Activated CD8-positive, alpha-beta memory T cell treated with anti-CD3 and anti-CD28 coated beads, Interleukin-2, amount 10 ng/mL, durations not matched to agents 7 days and 5 days (primary cell): ENCODE measurements at regions not wholly inside any gene's neighbourhood (a gene's known extent, or its start where the extent isn't known, plus 50 kb on each side); places are given as distances from the start of the nearest gene placed in this dataset.

ENCODE experiments used
- ATAC-seq: fragments of 150-1000 bp; cut with Tn5 transposase; one replicate; pipeline ENCODE4 v1.10.0; 2021; ENCODE audit warnings: moderate library complexity
- CTCF ChIA-PET: fragments of 350-600 bp; sonication (Branson Sonifier 250); formaldehyde crosslinking; loops from one replicate; lab custom pipeline; 2021; ENCODE audit warnings: antibody characterized with exemption; lab: Charles Lee
- DNase-seq: peaks from one replicate; pipeline ENCODE4 v3.0.0-alpha.2; 2020
- H3K27ac Mint-ChIP-seq: one replicate; pipeline ENCODE4 v1.8.0; 2021; ENCODE audit warnings: mild to moderate bottlenecking, mixed read lengths
- H3K27me3 Mint-ChIP-seq: one replicate; pipeline ENCODE4 v1.8.0; 2021; ENCODE audit warnings: mixed read lengths
- H3K36me3 Mint-ChIP-seq: one replicate; pipeline ENCODE4 v1.8.0; 2021; ENCODE audit warnings: mild to moderate bottlenecking, mixed read lengths
- H3K4me1 Mint-ChIP-seq: one replicate; pipeline ENCODE4 v1.8.0; 2021; ENCODE audit warnings: mixed read lengths
- H3K4me3 Mint-ChIP-seq: one replicate; pipeline ENCODE4 v1.8.0; 2021; ENCODE audit warnings: mild to moderate bottlenecking, moderate library complexity, mixed read lengths
- H3K9me3 Mint-ChIP-seq: one replicate; pipeline ENCODE4 v1.8.0; 2022; ENCODE audit warnings: low read depth, mixed read lengths

DNA sequence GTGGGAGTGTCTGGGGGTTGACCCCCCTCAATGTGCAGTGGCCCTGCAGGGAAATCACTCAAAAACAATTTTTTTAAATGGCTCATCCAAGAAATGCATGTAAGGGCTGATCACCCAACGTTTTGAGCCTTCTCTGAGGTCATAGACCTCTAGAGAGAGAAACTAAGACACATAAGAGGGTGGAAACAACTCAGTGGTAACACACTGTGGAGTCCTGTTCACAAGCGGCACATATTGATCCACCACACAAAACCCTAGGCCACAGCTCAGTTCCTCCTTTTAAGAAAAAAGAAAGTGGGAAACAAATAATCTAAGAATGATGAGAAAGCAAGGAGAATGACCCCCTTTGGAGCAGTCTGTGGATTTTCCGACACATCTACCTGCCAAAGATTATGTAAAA is 83.0 kb upstream of the METAP2 start:
- Mint-ChIP-seq H3K27me3 (peaks cover 20% of the 10 kb centered on the region), H3K9me3 (peaks cover 11% of the 10 kb centered on the region), H3K4me1 (peaks cover 2% of the 10 kb centered on the region), H3K36me3 (peaks cover 2% of the 10 kb centered on the region), H3K4me3 (no peak overlapping the region), H3K27ac (no peak overlapping the region)
- DNase-seq (no peak), ATAC-seq (no peak)
- CTCF ChIA-PET, result no interaction called here

GRCh38 chr12:95393191-95393790 is 80.7 kb upstream of the METAP2 start:
- DNase-seq, result no peak
- ATAC-seq, result no peak
- Mint-ChIP-seq H3K36me3 (peaks cover 2% of the 10 kb centered on the region), H3K4me1 (peaks cover 5% of the 10 kb centered on the region), H3K4me3 (no peak overlapping the region), H3K9me3 (peaks cover 11% of the 10 kb centered on the region), H3K27me3 (peaks cover 33% of the 10 kb centered on the region), H3K27ac (no peak overlapping the region)
- CTCF ChIA-PET, result interaction anchor here (0.6 kb wide), 1 partner anchor 126 kb away, joined by 3 read pairs; no protein-coding TSS in a partner anchor

GRCh38 chr12:95395696-95396095 is 78.3 kb upstream of the METAP2 start:
- Mint-ChIP-seq H3K36me3 (peaks cover 2% of the 10 kb centered on the region), H3K9me3 (peaks cover 11% of the 10 kb centered on the region), H3K27ac (no peak overlapping the region), H3K27me3 (peaks cover 29% of the 10 kb centered on the region), H3K4me1 (peaks cover 3% of the 10 kb centered on the region), H3K4me3 (no peak overlapping the region)
- CTCF ChIA-PET, result no interaction called here
- DNase-seq (no peak), ATAC-seq (no peak)

DNA sequence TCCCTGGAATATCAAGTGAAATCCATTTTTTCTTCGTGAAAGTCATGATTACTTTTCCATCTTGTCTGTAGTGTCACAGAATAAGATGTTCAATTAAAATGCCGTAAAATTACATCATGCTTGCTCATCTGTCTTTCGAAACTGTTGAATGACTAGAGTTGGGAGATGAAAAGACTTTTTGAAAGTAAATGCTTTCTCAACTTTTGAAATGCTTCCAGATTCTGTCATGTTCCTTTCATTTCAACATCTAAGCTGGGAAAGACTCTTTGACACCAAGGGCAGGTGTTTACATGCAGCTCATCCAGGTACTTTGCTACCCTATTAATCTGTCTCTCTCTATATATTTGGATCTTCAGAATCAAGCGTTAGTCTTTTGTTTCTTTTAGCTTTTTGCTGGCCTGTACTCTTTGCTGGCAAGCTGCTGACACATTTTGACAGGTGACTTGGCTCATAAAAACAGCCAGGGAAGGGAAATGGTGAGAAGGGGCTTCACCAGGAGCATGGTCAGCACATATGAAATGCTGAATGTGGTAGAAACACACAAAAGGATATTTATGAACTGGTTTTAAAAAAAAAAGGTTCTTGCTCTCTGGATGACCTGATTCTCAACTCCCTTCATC is 77.0 kb upstream of the METAP2 start:
- H3K27me3 Mint-ChIP-seq, result peaks cover 34% of the 10 kb centered on the region
- DNase-seq (no peak), ATAC-seq (no peak)
- peaks cover 3% of the 10 kb centered on the region for H3K4me1 Mint-ChIP-seq
- no peak overlapping the region for H3K4me3 Mint-ChIP-seq
- H3K36me3 Mint-ChIP-seq, result peaks cover 2% of the 10 kb centered on the region
- peaks cover 11% of the 10 kb centered on the region for H3K9me3 Mint-ChIP-seq
- H3K27ac Mint-ChIP-seq, result no peak overlapping the region
- CTCF ChIA-PET, result no interaction called here

DNA sequence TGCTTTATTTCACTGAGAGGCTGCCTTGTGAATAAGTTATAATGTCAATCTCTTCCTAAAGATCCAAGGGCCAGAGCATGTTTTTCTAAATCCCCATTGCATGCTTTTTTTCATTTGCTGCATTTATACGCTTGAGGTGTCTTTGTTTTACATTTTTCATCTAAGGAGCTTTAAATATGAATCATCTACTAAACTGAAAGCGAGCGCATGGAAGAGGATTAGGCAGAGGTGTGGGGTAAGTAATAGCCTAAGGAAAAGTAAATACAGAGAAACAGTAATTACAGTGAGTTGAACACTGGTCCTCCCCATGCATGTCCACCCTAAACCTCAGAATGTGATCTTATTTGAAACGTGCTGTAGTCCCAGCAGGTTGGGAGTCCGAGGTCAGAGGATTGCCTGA is 76.4 kb upstream of the METAP2 start:
- no peak for ATAC-seq
- Mint-ChIP-seq H3K27ac (no peak overlapping the region), H3K4me1 (peaks cover 3% of the 10 kb centered on the region), H3K9me3 (peaks cover 11% of the 10 kb centered on the region), H3K4me3 (no peak overlapping the region), H3K27me3 (peaks cover 34% of the 10 kb centered on the region), H3K36me3 (peaks cover 2% of the 10 kb centered on the region)
- CTCF ChIA-PET, result no interaction called here
- no peak for DNase-seq

- ATAC-seq (no peak), DNase-seq (no peak)
- Mint-ChIP-seq H3K9me3 (no peaks in the 10 kb centered on the region), H3K36me3 (no peaks in the 10 kb centered on the region), H3K4me1 (no peaks in the 10 kb centered on the region), H3K4me3 (no peak overlapping the region), H3K27ac (no peak overlapping the region), H3K27me3 (peaks cover 11% of the 10 kb centered on the region)
- CTCF ChIA-PET, result no interaction called here
Measured at GRCh38 chr12:95402096-95402495, 71.9 kb upstream of the METAP2 start.

DNA sequence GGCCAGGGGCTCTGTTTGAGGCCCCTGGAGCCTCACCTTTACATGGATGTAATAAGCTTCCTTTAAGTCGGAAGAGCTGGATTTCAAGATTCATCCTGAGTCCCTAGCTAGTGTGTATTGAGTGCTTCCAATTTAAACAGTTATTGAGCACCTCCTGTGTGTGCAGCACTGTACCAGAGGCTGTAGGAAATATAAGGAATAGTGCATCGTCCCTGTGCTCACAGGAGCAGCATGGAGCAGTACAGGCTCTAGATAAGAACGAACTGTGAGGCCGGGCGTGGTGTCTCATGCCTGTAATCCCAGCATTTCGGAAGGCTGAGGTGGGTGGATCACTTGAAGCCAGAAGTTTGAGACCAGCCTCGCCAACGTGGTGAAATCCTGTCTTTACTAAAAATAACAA is 65.8 kb upstream of the METAP2 start:
- H3K27ac Mint-ChIP-seq, result no peak overlapping the region
- H3K9me3 Mint-ChIP-seq, result no peaks in the 10 kb centered on the region
- H3K36me3 Mint-ChIP-seq, result no peaks in the 10 kb centered on the region
- no peaks in the 10 kb centered on the region for H3K4me1 Mint-ChIP-seq
- H3K27me3 Mint-ChIP-seq, result peaks cover 12% of the 10 kb centered on the region
- H3K4me3 Mint-ChIP-seq, result no peak overlapping the region
- CTCF ChIA-PET, result no interaction called here
- no peak for ATAC-seq
- no peak for DNase-seq

DNA sequence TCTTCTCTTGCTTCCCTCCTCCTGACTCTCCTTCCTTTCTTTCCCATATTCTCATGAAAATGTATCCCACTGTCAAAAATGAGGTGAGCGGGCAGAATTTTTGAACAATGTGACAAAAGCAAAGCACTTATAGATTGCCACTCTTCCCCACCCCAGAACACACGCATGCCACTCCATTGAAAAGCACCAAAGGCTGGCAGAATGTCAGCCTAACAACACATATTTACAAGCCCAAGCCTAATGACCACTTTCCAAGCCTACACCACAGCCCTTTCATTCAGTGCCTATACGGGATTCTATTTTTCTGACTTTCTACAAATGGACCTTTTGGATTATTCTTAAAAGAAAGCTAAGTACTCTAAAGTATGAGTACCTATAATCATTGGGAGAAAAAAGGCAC is 62.9 kb upstream of the METAP2 start:
- DNase-seq, result no peak
- H3K9me3 Mint-ChIP-seq, result no peaks in the 10 kb centered on the region
- H3K4me1 Mint-ChIP-seq, result no peaks in the 10 kb centered on the region
- peaks cover 18% of the 10 kb centered on the region for H3K27me3 Mint-ChIP-seq
- H3K36me3 Mint-ChIP-seq, result no peaks in the 10 kb centered on the region
- ATAC-seq, result no peak
- CTCF ChIA-PET, result interaction anchor here (0.6 kb wide), 1 partner anchor 23 kb away, joined by 3 read pairs; no protein-coding TSS in a partner anchor
- no peak overlapping the region for H3K27ac Mint-ChIP-seq
- H3K4me3 Mint-ChIP-seq, result no peak overlapping the region

- Mint-ChIP-seq H3K27ac (no peak overlapping the region), H3K4me3 (no peak overlapping the region), H3K36me3 (no peaks in the 10 kb centered on the region), H3K4me1 (no peaks in the 10 kb centered on the region), H3K9me3 (no peaks in the 10 kb centered on the region), H3K27me3 (peaks cover 18% of the 10 kb centered on the region)
- ATAC-seq (no peak), DNase-seq (no peak)
- CTCF ChIA-PET, result interaction anchor here (0.6 kb wide), 1 partner anchor 22 kb away, joined by 3 read pairs; no protein-coding TSS in a partner anchor
Measured at GRCh38 chr12:95411466-95411865, 62.5 kb upstream of the METAP2 start.

DNA sequence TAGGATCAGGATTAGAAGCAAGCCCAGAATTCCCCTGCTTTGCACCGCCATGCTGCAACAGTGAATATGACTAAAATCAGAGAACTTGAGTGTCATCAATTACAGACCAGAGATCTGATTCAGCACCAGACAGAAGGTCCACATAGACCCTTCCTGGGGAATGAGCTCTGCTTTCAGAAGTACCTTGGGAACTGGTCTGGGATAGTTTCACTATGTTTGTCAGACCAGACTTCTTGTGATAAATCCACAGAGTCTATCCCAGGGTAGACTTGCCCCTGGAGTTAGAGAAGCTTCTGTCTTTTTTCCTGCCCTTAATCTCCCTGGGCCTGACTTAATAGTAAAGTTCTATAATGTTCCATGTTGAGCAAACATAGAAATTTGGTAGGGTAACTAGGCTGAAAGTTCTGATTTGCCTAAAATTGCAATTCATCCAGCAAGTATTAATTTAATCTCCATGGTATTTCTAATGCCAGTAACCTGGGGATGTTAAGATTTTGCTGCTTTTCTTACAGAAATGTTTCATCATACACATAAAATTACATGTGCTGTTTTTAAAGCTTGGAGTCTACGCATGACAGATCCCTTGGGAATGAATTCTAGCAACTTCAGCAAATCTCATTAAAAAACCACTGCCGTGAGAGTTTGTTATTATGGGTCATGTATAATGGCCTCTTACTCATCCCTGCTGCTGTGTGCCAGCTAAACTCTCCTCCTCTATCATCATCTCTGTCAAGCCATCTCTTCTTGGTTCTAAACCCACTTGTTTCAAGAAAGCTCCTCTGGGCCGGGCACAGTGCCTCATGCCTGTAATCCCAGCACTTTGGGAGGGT is 61.3 kb upstream of the METAP2 start:
- no peaks in the 10 kb centered on the region for H3K36me3 Mint-ChIP-seq
- no peaks in the 10 kb centered on the region for H3K9me3 Mint-ChIP-seq
- peaks cover 18% of the 10 kb centered on the region for H3K27me3 Mint-ChIP-seq
- H3K4me3 Mint-ChIP-seq, result no peak overlapping the region
- ATAC-seq (no peak), DNase-seq (no peak)
- no peak overlapping the region for H3K27ac Mint-ChIP-seq
- CTCF ChIA-PET, result no interaction called here
- H3K4me1 Mint-ChIP-seq, result no peaks in the 10 kb centered on the region

DNA sequence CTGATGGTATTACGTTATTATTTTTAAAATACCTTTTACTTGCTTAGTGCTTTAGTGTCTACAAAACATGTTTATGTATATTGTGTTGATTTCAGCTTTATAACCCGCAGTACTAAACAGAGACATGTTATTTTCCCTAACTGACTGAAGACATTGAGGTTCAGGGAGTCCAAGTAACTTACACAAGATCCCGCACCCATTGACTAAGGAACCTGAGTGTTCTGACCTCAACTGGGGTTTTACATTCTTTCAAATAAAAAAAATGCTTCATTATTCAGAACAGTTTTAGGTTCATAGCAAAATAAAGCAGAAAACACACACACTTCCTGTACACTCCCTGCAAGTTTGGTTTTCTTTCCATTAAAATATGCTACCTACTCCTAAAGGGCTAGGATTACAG is 60.4 kb upstream of the METAP2 start:
- CTCF ChIA-PET, result no interaction called here
- H3K4me1 Mint-ChIP-seq, result no peaks in the 10 kb centered on the region
- H3K36me3 Mint-ChIP-seq, result no peaks in the 10 kb centered on the region
- peaks cover 18% of the 10 kb centered on the region for H3K27me3 Mint-ChIP-seq
- DNase-seq, result no peak
- no peak overlapping the region for H3K27ac Mint-ChIP-seq
- ATAC-seq, result no peak
- no peaks in the 10 kb centered on the region for H3K9me3 Mint-ChIP-seq
- H3K4me3 Mint-ChIP-seq, result no peak overlapping the region

DNA sequence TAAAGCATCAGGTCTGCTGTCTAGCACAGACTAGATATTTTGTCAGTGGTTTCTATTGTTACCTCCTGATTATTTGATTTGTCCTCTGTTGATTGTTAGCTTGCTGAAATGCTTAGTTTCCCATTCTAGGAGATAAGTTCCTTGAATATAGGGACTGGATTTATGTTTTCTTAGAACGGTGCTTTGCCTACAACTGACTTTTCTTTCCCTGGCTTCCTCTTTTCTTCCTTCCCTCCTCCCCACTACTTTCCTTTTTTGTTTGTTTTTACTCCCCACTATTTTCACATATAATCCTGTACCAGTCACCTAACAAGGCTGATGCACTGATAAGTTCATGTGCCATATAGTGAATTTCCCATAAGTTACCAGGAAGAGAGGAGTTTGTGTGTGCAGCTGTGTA is 58.5 kb upstream of the METAP2 start:
- no peak overlapping the region for H3K4me3 Mint-ChIP-seq
- H3K9me3 Mint-ChIP-seq, result no peaks in the 10 kb centered on the region
- DNase-seq (no peak), ATAC-seq (no peak)
- CTCF ChIA-PET, result no interaction called here
- no peak overlapping the region for H3K27ac Mint-ChIP-seq
- peaks cover 18% of the 10 kb centered on the region for H3K27me3 Mint-ChIP-seq
- no peaks in the 10 kb centered on the region for H3K4me1 Mint-ChIP-seq
- H3K36me3 Mint-ChIP-seq, result no peaks in the 10 kb centered on the region

- CTCF ChIA-PET, result no interaction called here
- Mint-ChIP-seq H3K9me3 (no peaks in the 10 kb centered on the region), H3K4me1 (no peaks in the 10 kb centered on the region), H3K27ac (no peak overlapping the region), H3K4me3 (no peak overlapping the region), H3K36me3 (no peaks in the 10 kb centered on the region), H3K27me3 (peaks cover 18% of the 10 kb centered on the region)
- DNase-seq, result no peak
- ATAC-seq, result no peak
Measured at GRCh38 chr12:95416111-95416636, 57.8 kb upstream of the METAP2 start.
